ENCODE measurements at regions not wholly inside any gene's neighbourhood (a gene's known extent, or its start where the extent isn't known, plus 50 kb on each side); places are given as distances from the start of the nearest gene placed in this dataset.

DNA sequence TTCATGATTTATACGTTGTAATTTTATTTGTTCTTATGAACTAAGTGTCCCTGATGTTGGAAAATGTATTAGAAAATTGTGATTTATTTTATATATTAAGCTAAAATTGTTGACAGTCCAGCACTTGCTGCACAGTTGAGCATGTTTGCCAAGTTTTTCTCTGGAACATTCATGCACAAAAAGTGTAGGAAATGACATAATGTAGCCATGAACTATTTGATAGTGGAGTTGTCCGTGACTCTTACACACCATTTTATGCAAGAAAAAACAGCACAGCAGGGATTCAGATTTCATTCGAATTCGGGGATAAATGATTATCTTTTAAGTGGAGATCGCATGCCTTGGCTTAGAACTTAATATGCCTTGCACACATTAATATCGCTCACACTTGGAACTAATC is 708.6 kb upstream of the WWC1 start:
- no peak overlapping the region for H3K4me3 ChIP-seq (ENCODE audit: low read length)
- TF ChIP-seq, protein P1, sequence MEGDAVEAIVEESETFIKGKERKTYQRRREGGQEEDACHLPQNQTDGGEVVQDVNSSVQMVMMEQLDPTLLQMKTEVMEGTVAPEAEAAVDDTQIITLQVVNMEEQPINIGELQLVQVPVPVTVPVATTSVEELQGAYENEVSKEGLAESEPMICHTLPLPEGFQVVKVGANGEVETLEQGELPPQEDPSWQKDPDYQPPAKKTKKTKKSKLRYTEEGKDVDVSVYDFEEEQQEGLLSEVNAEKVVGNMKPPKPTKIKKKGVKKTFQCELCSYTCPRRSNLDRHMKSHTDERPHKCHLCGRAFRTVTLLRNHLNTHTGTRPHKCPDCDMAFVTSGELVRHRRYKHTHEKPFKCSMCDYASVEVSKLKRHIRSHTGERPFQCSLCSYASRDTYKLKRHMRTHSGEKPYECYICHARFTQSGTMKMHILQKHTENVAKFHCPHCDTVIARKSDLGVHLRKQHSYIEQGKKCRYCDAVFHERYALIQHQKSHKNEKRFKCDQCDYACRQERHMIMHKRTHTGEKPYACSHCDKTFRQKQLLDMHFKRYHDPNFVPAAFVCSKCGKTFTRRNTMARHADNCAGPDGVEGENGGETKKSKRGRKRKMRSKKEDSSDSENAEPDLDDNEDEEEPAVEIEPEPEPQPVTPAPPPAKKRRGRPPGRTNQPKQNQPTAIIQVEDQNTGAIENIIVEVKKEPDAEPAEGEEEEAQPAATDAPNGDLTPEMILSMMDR (IDR thresholded peaks at IDR 0.05; ENCODE audit: insufficient read depth, low read depth, low read length, missing control alignments): no peak
- DNase-seq (ENCODE audit: low read depth): no peak

DNA sequence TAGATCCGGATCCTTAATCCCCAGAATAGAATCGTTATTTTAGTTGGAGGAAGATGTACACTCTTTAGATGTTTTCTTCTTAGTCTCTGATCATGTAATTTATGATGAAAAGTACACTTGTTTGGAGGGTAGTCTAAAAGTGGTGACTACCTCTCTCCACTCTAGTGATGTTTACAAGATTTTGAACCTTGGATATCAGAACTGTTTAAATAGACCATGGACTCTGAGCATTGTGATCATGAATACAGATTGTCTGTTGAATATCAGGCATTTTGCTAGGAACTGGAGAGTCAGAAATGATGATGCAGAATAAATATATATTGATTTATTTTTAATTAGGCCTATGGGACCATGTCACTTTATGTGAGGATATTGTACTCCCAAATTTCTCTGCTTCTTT is 706.3 kb upstream of the WWC1 start:
- no peak for DNase-seq (ENCODE audit: low read depth)
- TF ChIP-seq, protein P1 (IDR thresholded peaks at IDR 0.05; ENCODE audit: insufficient read depth, low read depth, low read length, missing control alignments): no peak
- H3K4me3 ChIP-seq (ENCODE audit: low read length): no peak overlapping the region

DNA sequence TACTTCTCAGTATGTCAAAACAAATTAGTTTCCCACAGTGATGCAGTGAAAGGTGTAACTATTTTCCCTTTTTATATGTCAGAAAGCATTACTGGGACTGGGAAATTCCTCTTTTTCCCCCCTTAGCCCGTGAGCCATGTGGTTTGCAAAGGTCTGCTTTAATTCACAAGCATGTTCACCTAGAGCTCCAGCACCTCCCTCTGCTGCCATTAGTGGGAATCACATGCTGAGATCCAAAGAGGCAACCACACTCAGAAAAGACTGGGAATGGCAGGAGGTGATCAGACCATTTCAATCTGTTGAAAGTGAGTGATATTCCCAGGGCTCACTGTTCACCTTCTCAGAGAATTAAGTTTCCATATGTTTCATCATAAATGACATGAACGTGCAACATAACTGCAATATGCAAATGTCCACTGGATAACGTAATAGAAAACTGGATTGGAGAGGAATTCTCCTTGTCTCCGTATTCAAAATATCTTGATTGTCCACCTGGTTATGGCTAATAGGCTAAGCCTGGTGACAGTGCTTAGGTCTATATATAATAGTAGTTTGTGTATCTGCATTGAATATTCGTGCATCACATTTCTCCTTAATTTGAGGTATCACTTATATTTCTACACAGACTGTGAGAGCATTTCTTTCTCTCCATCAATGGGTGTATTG is 703.5 kb upstream of the WWC1 start:
- TF ChIP-seq, protein P1 (IDR thresholded peaks at IDR 0.05; ENCODE audit: insufficient read depth, low read depth, low read length, missing control alignments): peak; percentile 82
- no peak overlapping the region for H3K4me3 ChIP-seq (ENCODE audit: low read length)
- peak; percentile 58 for DNase-seq (ENCODE audit: low read depth)

DNA sequence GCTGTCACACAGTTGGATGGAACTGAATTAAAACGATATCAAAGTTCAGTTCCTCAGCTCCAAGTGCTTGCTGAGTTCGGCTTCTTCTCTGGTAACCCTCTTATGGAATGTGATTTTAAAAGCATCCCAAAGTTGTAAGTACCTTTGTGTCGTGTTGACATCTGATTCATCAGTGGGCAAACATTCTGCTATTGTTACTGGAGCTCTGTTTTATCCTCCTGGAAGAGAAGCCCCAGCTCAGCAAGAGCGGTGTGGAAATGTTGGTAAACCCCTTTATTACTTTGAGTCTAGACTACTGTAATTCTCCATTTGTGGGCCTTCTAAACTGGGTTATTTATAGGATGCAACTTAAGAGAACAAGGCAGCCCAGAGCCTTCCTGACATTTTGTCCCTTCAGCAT is 699.3 kb upstream of the WWC1 start:
- TF ChIP-seq, protein P1 (IDR thresholded peaks at IDR 0.05; ENCODE audit: insufficient read depth, low read depth, low read length, missing control alignments): no peak
- peak; percentile 45 for DNase-seq (ENCODE audit: low read depth)
- no peak overlapping the region for H3K4me3 ChIP-seq (ENCODE audit: low read length)

DNA sequence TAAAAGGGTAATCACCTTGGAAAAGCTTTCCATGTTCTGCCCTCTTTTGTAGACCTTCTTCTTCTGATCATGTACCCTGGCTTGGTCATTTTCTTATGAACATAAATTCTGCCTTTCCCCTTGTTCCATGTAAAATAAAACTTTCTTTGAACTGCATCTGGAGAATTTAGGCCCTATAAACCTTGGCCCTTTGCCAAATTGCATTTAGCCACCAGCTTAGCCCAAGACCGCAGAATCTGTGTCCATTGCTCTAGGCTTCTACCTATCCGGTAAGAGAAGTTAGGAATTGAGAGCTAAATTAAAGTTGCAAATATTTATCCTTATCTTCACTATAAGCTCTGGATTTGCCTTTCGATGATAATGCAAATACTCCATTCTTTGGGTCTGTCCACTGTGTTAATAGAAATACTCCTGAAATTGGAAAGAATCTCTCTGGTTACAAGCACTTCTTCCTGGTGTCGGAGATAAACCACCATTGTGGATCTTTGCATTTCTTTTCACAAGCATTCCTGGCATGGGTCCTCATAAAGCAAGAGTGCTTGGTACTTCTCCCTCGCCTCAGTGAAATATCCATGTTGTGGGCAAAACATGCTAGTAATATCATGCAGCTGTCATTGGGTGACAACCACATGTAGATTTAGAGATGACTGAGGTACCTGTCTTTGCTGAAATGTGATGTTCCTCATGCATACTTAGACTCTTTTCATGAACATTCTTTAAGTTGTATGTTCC is 698.0 kb upstream of the WWC1 start:
- no peak for DNase-seq (ENCODE audit: low read depth)
- no peak overlapping the region for H3K4me3 ChIP-seq (ENCODE audit: low read length)
- TF ChIP-seq, protein P1 (IDR thresholded peaks at IDR 0.05; ENCODE audit: insufficient read depth, low read depth, low read length, missing control alignments): no peak

DNA sequence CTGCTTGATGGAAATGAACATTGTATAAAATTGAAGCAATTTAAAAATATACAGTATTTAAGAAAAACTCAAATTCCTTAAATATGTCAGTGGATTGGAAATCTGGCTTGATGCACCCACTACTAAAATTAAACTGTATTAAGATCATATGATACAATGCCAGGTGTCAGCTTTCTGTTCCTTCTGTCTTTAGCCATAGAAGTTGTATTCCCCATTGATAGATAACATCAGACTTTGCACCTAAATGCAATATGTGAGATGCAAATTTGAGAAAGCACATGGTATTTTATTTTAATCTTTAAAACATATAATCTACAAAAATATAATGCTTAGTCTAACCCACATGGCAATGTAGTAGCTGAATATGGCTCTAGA is 697.4 kb upstream of the WWC1 start:
- TF ChIP-seq, protein P1 (IDR thresholded peaks at IDR 0.05; ENCODE audit: insufficient read depth, low read depth, low read length, missing control alignments): no peak
- no peak for DNase-seq (ENCODE audit: low read depth)
- H3K4me3 ChIP-seq (ENCODE audit: low read length): no peak overlapping the region

DNA sequence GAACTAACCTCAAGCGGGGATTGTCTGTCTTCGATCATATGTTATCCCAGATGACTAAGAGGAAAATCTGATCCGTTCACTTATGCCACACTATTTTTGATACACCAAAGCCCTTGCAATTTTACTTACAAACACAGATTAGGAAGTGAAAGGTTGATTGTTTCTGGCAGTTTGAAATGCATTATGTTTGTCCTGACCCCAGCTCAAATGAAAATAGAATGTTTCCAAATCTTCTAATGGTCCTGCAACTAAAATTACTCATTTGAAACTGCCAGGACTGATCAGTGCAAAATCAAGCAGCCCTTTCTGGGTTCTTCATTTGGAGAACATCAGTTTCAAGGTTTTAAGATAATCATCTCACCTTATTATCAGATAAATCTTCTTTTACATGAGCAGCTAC is 696.7 kb upstream of the WWC1 start:
- no peak for DNase-seq (ENCODE audit: low read depth)
- TF ChIP-seq, protein P1 (IDR thresholded peaks at IDR 0.05; ENCODE audit: insufficient read depth, low read depth, low read length, missing control alignments): no peak
- H3K4me3 ChIP-seq (ENCODE audit: low read length): no peak overlapping the region
